Testis (tissue), 2 donors: ENCODE measurements at regions not wholly inside any gene's neighbourhood (a gene's known extent, or its start where the extent isn't known, plus 50 kb on each side); places are given as distances from the start of the nearest gene placed in this dataset.

Source experiments
- DNase-seq: peaks from one replicate; pipeline ENCODE4 v3.0.0-alpha.2; 2019
- H3K27ac ChIP-seq, 2 donors: fragments of 200-600 bp; sonication (generic); one replicate each; pipeline ENCODE4 v1.5.1; 2019
- H3K27me3 ChIP-seq: fragments of 200-600 bp; sonication (generic); one replicate; pipeline ENCODE4 v1.5.1; 2019
- H3K36me3 ChIP-seq: fragments of 200-600 bp; sonication (generic); one replicate; pipeline ENCODE4 v1.5.1; 2017; ENCODE audit warnings: low read depth; ENCODE audit errors: missing control alignments
- H3K4me1 ChIP-seq: fragments of 200-600 bp; sonication (generic); one replicate; pipeline ENCODE4 v1.5.1; 2019
- H3K4me3 ChIP-seq, 2 donors: fragments of 200-600 bp; sonication (generic); one replicate each; pipeline ENCODE4 v1.5.1; 2017 to 2019
- H3K9me3 ChIP-seq: fragments of 200-600 bp; sonication (generic); one replicate; pipeline ENCODE4 v1.5.1; 2017
- POLR2A ChIP-seq: fragments of 450-650 bp; IDR thresholded peaks from one replicate; pipeline ENCODE4 v1.6.1; 2017; ENCODE audit warnings: antibody characterized with exemption, mild to moderate bottlenecking, moderate library complexity
- WGBS, 2 donors: methylation state at CpG; one replicate each; pipeline ENCODE4 v1.1.5; 2018; 5-methylcytosine and 5-hydroxymethylcytosine counted together
- intact Hi-C: fragments of 100-400 bp; cut with DNase I; formaldehyde crosslinking; loops from one replicate; pipeline ENCODE4 v1.15.1; 2023; ENCODE audit warnings: low total_unique reads
- TF ChIP-seq, protein P1 (sequence below), 3 experiments: fragments of 450-650 bp in 2 of 3; fragments of 200-600 bp in 1 of 3; sonication (generic) in 1 of 3; IDR thresholded peaks; one replicate each; pipeline ENCODE4 v1.5.1; 2016 to 2019; ENCODE audit warnings: antibody characterized with exemption in 3 of 3, mild to moderate bottlenecking in 2 of 3, moderate library complexity in 1 of 3

GRCh38 chr10:124318811-124319210, 99.9 kb downstream of the OAT start:
- TF ChIP-seq, protein P1, sequence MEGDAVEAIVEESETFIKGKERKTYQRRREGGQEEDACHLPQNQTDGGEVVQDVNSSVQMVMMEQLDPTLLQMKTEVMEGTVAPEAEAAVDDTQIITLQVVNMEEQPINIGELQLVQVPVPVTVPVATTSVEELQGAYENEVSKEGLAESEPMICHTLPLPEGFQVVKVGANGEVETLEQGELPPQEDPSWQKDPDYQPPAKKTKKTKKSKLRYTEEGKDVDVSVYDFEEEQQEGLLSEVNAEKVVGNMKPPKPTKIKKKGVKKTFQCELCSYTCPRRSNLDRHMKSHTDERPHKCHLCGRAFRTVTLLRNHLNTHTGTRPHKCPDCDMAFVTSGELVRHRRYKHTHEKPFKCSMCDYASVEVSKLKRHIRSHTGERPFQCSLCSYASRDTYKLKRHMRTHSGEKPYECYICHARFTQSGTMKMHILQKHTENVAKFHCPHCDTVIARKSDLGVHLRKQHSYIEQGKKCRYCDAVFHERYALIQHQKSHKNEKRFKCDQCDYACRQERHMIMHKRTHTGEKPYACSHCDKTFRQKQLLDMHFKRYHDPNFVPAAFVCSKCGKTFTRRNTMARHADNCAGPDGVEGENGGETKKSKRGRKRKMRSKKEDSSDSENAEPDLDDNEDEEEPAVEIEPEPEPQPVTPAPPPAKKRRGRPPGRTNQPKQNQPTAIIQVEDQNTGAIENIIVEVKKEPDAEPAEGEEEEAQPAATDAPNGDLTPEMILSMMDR (IDR thresholded peaks at IDR 0.05), result no peak
- no peak for TF ChIP-seq POLR2A
- Histone ChIP-seq H3K27me3 (no peaks in the 10 kb centered on the region), H3K4me1 (no peaks in the 10 kb centered on the region), H3K36me3 (no peaks in the 10 kb centered on the region), H3K27ac (no peak overlapping the region), H3K4me3 (no peak overlapping the region), H3K9me3 (no peaks in the 10 kb centered on the region)
- DNase-seq, result no peak
- intact Hi-C loops, result no loop called here
- 84 to 90% methylated on average over 6 to 8 of the region's 8 CpGs for WGBS, 2 donors

DNA sequence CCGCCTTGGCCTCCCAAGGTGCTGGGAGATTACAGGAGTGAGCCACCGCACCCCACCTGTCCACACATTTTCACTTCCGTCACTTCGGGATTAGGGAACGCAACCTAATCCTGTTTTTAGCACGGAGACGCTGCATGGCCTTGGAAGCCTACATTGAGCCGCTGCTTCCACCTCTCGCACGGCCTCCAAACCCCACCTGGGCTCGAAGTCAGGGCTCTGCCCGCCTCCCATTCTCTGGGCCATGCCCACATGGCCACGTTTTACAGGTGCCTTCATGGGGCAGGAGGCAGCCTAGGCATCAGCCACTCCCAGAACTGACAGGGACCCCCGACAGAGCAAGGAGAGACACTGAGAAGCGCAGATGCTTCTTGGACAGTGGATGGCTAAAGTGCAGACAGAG, 100.6 kb downstream of the OAT start:
- WGBS, 2 donors, result 91 to 96% methylated on average over 12 to 15 of the region's 15 CpGs
- no peaks in the 10 kb centered on the region for H3K36me3 ChIP-seq
- H3K27me3 ChIP-seq, result no peaks in the 10 kb centered on the region
- no peak overlapping the region for H3K27ac ChIP-seq
- TF ChIP-seq POLR2A, result no peak
- TF ChIP-seq, protein P1 (IDR thresholded peaks at IDR 0.05), result no peak
- no peaks in the 10 kb centered on the region for H3K9me3 ChIP-seq
- no peak for DNase-seq
- no peak overlapping the region for H3K4me3 ChIP-seq
- no peaks in the 10 kb centered on the region for H3K4me1 ChIP-seq
- intact Hi-C loops, result no loop called here

GRCh38 chr10:124316326-124316725, 102.4 kb downstream of the OAT start:
- H3K9me3 ChIP-seq, result no peaks in the 10 kb centered on the region
- no peak for TF ChIP-seq POLR2A
- TF ChIP-seq, protein P1 (IDR thresholded peaks at IDR 0.05), result no peak
- H3K27me3 ChIP-seq, result no peaks in the 10 kb centered on the region
- 83 to 90% methylated on average over 4 of the region's 4 CpGs for WGBS, 2 donors
- no peaks in the 10 kb centered on the region for H3K36me3 ChIP-seq
- no peak for DNase-seq
- H3K4me1 ChIP-seq, result no peaks in the 10 kb centered on the region
- intact Hi-C loops, result no loop called here
- no peak overlapping the region for H3K4me3 ChIP-seq
- no peak overlapping the region for H3K27ac ChIP-seq

DNA sequence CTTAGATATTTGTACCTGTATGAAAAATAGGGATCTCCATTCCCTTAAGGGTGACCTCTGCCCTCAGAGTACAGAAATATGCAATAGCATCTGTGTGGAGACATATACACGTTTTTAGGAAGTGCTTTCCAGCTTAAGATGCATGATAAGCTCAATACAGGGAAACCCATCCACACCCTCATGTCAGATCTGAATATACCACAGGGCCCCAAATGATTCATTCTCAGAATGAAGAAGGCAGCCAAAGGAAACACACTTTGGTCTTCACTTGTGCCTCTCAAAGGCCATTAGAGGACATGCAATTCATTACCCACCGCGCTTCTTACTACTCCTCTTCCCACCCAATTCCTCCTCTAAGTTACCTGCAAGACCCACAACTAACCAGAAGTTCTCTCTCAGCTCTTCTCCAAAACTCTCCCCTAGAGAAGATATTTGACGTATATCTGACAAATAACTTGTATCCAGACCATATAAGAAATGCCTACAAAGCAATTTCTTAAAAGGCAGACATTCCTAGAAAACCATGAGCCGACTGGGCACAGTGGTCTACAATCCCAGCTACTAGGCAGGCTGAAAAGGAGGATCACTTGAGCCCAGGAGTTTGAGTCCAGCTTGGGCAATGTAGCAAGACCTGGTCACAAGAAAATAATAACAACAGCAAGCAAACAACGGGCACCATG, 103.0 kb downstream of the OAT start:
- no peak for DNase-seq
- Histone ChIP-seq H3K9me3 (no peaks in the 10 kb centered on the region), H3K4me1 (no peaks in the 10 kb centered on the region), H3K36me3 (no peaks in the 10 kb centered on the region), H3K27ac (no peak overlapping the region), H3K27me3 (no peaks in the 10 kb centered on the region), H3K4me3 (no peak overlapping the region)
- 76 to 80% methylated on average over 6 of the region's 6 CpGs for WGBS, 2 donors
- TF ChIP-seq POLR2A, result no peak
- TF ChIP-seq, protein P1 (IDR thresholded peaks at IDR 0.05), result no peak
- intact Hi-C loops, result no loop called here

- H3K36me3 ChIP-seq, result no peaks in the 10 kb centered on the region
- no peak for TF ChIP-seq POLR2A
- TF ChIP-seq, protein P1 (IDR thresholded peaks at IDR 0.05), result no peak
- H3K27ac ChIP-seq, result no peak overlapping the region
- H3K27me3 ChIP-seq, result no peaks in the 10 kb centered on the region
- intact Hi-C loops, result no loop called here
- H3K4me3 ChIP-seq, result no peak overlapping the region
- WGBS, 2 donors, result 86 to 96% methylated on average over 4 of the region's 4 CpGs
- no peaks in the 10 kb centered on the region for H3K4me1 ChIP-seq
- DNase-seq, result no peak
- H3K9me3 ChIP-seq, result no peaks in the 10 kb centered on the region
Observed at GRCh38 chr10:124313374-124313773, 105.3 kb downstream of the OAT start.
